ENCODE measurements at regions not wholly inside any gene's neighbourhood (a gene's known extent, or its start where the extent isn't known, plus 50 kb on each side); places are given as distances from the start of the nearest gene placed in this dataset.

DNA sequence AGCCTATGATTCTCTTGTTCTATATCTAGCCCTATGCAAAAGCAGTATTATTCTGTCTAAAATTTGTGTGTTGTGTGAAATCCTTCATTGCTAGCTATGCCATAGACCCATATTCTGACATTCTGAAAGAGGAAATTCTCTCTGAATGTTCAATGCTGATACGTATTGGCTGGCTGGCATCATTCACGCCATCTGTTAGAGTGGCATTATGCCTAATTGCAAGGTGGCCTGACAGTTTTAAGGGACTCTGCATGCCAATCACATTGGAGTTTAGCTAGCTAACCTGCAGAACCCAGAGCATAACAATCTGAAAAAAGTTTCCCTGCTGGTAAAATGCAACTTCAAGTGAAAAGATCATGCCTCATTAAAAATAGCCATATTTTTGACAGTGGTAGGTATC lies 316.0 kb downstream of the SOX11 start (continued):
- TF ChIP-seq RFX5 (IDR thresholded peaks at IDR 0.05; ENCODE audit: borderline replicate concordance, low read depth, low read length) (no peak), JUN (IDR thresholded peaks at IDR 0.05; ENCODE audit: low read depth, low read length) (no peak), TCF12 (IDR thresholded peaks at IDR 0.05; ENCODE audit: low read depth, low read length) (no peak), PHF8 (conservative IDR thresholded peaks at IDR 0.05; ENCODE audit: low read depth, low read length) (no peak), RNF2 (IDR thresholded peaks at IDR 0.05; ENCODE audit: borderline replicate concordance, low read depth, low read length, missing control alignments, poor library complexity, severe bottlenecking) (no peak)

Data from H1 (cell line).